B cell (primary cell): ENCODE measurements at regions not wholly inside any gene's neighbourhood (a gene's known extent, or its start where the extent isn't known, plus 50 kb on each side); places are given as distances from the start of the nearest gene placed in this dataset.

Experiments
- EZH2 ChIP-seq: IDR thresholded peaks from 2 replicates; pipeline ENCODE4 v1.6.1; 2012; ENCODE audit warnings: borderline replicate concordance, low read depth, mild to moderate bottlenecking, moderate library complexity, low read length; ENCODE audit not compliant: insufficient read depth, poor library complexity, severe bottlenecking
- TF ChIP-seq, protein P1 (sequence below): fragments of 200-600 bp; IDR thresholded peaks from one replicate; pipeline ENCODE4 v1.8.0; 2022; ENCODE audit warnings: antibody characterized with exemption, mild to moderate bottlenecking

DNA sequence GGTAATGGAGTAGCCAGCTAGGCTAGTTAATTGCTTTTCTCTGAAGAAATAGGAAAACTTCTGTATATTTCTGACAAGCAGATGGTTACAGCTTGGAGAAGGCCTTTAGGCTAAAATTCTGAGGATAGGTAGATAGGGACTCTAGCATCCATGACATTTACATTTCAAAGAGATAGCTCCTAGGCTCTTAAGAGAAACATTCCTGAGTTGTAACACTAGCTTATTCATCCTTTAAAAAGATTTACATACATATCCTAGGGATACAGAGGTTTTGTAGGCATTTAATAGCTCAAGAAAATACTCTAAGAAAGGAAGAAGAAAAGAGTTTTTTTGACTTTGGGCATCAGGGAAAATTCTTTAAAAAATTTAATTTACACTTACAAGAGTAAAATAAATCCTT is 130.9 kb upstream of the CCDC179 start:
- TF ChIP-seq, protein P1, sequence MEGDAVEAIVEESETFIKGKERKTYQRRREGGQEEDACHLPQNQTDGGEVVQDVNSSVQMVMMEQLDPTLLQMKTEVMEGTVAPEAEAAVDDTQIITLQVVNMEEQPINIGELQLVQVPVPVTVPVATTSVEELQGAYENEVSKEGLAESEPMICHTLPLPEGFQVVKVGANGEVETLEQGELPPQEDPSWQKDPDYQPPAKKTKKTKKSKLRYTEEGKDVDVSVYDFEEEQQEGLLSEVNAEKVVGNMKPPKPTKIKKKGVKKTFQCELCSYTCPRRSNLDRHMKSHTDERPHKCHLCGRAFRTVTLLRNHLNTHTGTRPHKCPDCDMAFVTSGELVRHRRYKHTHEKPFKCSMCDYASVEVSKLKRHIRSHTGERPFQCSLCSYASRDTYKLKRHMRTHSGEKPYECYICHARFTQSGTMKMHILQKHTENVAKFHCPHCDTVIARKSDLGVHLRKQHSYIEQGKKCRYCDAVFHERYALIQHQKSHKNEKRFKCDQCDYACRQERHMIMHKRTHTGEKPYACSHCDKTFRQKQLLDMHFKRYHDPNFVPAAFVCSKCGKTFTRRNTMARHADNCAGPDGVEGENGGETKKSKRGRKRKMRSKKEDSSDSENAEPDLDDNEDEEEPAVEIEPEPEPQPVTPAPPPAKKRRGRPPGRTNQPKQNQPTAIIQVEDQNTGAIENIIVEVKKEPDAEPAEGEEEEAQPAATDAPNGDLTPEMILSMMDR: no peak
- TF ChIP-seq EZH2: no peak
